ENCODE measurements at regions not wholly inside any gene's neighbourhood (a gene's known extent, or its start where the extent isn't known, plus 50 kb on each side); places are given as distances from the start of the nearest gene placed in this dataset.
"Not testable (repeated sequence)": the region's sequence is repeated elsewhere in the genome, so short reads cannot be mapped to it uniquely, and the experiment has no call there.

DNA sequence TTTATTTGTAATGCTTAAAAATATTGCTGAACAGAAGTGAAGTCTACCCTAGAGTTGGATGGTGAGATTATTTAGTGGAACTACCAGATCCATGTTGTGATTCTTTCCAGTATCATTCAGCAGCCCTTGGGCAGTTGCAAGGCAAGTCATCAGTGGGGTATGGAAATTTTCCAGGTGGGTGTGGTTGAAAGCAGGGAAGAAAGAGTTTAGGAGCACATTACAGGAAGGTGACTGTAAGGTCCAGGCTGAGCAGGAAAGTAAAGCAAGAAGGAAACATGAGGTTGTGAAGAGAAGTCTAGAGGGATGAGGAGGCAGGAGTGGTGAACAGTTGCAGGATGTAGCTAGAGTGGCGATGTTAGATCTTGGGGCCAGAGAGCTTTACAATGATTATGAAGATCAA is 178.0 kb upstream of the ROPN1B start:
- not testable (repeated sequence) for TF ChIP-seq EZH2 (IDR thresholded peaks at IDR 0.05; ENCODE audit: low read length, unreplicated experiment)
- TF ChIP-seq, protein P1, sequence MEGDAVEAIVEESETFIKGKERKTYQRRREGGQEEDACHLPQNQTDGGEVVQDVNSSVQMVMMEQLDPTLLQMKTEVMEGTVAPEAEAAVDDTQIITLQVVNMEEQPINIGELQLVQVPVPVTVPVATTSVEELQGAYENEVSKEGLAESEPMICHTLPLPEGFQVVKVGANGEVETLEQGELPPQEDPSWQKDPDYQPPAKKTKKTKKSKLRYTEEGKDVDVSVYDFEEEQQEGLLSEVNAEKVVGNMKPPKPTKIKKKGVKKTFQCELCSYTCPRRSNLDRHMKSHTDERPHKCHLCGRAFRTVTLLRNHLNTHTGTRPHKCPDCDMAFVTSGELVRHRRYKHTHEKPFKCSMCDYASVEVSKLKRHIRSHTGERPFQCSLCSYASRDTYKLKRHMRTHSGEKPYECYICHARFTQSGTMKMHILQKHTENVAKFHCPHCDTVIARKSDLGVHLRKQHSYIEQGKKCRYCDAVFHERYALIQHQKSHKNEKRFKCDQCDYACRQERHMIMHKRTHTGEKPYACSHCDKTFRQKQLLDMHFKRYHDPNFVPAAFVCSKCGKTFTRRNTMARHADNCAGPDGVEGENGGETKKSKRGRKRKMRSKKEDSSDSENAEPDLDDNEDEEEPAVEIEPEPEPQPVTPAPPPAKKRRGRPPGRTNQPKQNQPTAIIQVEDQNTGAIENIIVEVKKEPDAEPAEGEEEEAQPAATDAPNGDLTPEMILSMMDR (conservative IDR thresholded peaks at IDR 0.05; ENCODE audit: low read depth, low read length) = not testable (repeated sequence)
